ELF-1 (cell line): ENCODE measurements at regions not wholly inside any gene's neighbourhood (a gene's known extent, or its start where the extent isn't known, plus 50 kb on each side); places are given as distances from the start of the nearest gene placed in this dataset.

ENCODE experiments used
- DNase-seq: peaks from one replicate; pipeline ENCODE4 v3.0.0-alpha.2; 2016; ENCODE audit warnings: low read depth, low spot score

GRCh38 chr12:88251798-88252197 lies 109.7 kb downstream of the TMTC3 start:
- DNase-seq = no peak

GRCh38 chr12:88253371-88253978 lies 111.4 kb downstream of the TMTC3 start:
- no peak for DNase-seq

DNA sequence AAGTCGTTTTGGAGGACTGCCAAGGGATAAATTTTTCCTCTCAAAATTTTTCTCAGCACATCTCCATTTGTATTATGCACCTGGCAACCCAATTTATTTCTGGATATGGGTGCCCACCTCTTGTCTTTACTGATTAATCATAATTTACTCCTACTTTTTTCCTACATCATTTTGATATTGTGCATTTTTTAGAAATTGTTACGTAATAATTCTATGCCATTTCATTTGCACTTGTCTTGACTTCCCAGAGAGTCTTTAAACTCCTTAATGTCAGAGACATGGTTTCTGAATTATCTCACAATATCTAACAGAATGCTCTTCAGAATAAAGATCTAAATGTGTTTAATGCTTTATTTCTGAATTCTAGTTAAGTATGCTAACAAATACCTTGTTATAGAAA lies 113.1 kb downstream of the TMTC3 start:
- DNase-seq = no peak

DNA sequence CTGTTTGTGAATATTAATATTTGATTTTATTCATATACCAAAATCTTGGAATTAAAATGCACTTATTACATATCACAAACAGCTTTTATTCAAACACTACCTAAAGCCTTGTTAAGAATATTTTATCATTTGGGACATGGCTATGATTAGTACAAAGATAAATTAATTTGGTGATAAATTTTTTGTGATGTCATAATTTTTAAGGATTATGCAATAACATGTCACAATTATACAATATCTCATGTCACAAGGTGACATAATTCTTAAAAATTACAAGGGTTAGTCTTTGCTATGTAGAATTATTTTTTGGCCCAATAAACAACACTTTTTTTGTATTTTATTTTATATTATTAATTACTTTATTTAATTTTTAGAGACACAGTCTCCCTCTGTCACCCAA lies 113.7 kb downstream of the TMTC3 start:
- DNase-seq = no peak

- DNase-seq = no peak
Measured at GRCh38 chr12:88258396-88258795, 116.3 kb downstream of the TMTC3 start.

DNA sequence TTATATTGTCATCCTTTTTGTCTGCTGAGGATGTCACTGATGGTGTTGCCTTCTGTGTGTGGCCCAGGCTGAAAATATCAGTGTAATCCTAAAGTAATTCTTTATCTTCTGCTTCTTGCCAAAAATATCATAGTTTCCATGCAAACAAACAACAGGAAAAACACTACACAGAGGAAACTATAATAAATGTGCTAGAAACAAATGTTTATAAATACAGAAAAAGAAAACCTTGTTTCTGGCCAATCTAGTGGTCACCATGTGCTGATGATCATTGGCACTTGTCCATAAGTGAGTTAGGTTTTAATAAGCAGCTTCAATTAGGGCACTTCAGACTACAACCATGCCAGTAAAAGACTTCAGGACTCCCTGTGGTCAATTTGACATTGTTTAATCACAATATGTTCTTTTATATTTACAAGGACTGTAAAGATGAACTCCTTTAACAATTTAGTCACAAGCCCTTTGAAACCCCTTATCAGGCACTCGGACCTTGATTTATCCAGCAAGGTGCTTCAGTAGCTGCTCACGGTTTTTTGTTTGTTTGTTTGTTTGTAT lies 124.8 kb downstream of the TMTC3 start:
- no peak for DNase-seq

- DNase-seq = no peak
Measured at GRCh38 chr12:88267630-88268029, 125.5 kb downstream of the TMTC3 start.

DNA sequence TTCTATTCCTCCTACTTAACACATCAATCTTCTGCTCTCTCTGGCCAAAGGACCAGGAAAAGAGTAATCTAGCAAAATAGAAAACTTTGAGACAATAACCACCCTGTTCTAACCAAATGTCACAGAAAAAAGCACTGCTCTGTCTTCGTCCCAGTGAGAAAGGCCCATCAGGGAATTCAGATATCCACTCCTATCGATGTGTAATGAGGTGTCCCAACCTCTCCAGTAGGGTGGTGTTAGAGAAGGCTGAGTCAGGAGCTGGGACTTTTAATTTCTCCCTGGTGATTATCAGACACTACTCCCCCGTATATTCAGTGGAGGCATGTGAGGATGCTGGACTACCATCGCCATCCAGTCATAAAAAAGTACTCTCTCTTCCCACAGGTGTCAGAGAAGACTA lies 130.3 kb downstream of the TMTC3 start:
- no peak for DNase-seq

GRCh38 chr12:88273450-88273849 lies 131.3 kb downstream of the TMTC3 start:
- no peak for DNase-seq

DNA sequence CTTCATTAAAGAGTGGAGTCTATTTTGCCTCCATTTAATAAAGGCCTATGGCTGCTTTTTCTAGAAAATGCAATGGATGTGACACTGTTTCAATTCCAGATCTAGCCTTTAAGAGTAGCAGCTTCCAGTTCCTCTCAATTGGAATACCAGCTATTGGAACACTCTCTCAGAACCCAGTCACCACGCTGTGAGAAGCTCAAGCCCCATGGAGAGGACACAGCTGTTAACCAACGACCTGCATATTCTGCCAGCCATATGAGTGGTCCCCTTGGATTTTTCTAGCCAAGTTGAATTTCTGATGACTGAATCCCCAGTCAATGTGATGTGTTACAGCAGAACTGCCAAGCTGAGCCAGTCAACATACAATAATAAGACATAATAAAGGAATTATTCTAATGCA lies 131.8 kb downstream of the TMTC3 start:
- DNase-seq = no peak

DNA sequence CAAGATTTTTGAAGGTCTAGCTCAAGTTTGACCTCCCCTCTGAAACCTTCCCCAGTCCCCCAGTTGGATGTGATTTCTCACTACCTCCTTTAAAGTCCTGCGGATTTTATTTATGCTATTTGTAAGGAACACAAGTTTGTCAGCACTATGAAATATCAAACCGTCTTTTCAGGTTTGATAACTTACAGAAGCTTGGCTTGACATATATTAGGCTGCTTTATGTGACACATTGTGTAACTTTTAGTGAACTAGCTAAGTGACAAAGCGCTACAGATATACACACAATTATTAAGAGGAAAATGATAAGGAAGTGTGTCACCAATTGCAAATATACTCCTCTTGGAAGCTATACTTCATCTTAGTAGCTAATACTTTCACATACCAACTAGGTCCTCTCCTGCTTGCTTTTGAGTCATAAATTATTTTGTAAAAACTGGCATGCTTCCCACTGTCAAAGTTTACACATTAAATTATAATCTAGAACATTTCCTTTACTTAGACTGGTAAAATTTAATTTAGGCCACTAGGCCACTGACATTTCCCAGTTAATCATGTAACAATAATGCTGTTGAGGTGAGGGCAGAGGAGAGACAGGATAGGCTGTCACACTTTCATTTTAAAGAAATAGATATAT lies 149.5 kb downstream of the TMTC3 start:
- no peak for DNase-seq

- DNase-seq = no peak
Measured at GRCh38 chr12:88298014-88298682, 156.0 kb downstream of the TMTC3 start.

DNA sequence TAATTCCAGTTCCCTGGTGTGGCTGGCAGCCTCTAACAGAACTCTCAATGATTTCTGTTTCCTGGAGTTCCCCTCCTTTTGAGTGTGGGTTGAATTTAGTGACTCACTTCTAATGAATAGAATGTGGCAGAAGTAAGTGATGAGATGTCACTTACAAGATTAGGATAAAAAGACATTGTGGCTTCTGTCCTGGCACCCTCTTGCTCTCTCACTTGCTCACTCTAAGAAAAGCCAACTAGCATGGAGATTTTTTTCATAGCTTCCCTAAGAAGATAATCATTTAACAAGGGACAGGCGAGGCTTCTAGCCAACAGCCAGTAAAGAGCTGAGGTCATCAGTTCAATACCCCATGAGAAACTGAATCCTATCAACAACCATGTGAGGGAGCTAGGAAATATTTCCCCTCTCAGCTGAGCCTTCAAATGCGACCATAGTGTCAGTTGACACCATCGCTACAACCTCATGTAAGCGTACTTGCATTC lies 156.7 kb downstream of the TMTC3 start:
- DNase-seq = no peak

GRCh38 chr12:88299567-88300101 lies 157.5 kb downstream of the TMTC3 start:
- DNase-seq = no peak

DNA sequence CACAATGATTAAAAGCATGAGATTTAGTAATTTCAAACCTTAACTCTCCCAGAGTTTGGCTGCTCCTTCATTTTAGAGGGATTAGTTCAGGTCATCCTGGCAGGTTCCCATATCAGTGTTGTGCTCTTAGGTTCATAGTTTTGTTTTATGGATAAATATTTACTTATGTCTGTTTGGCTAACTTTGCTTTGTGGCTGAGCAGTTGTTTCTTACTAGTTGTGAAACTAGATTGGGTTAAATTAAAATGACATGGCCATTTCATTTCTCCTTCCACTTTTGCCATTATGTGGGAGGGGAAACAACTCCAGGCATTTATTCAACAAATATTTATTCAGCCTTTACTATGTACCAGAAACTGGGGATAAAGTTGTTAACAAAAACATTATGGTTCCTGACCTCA lies 158.8 kb downstream of the TMTC3 start:
- no peak for DNase-seq

- no peak for DNase-seq
Measured at GRCh38 chr12:88303335-88303734, 161.2 kb downstream of the TMTC3 start.

GRCh38 chr12:88305254-88305890 lies 163.3 kb downstream of the TMTC3 start:
- no peak for DNase-seq

- no peak for DNase-seq
Measured at GRCh38 chr12:88306471-88307069, 164.5 kb downstream of the TMTC3 start.

DNA sequence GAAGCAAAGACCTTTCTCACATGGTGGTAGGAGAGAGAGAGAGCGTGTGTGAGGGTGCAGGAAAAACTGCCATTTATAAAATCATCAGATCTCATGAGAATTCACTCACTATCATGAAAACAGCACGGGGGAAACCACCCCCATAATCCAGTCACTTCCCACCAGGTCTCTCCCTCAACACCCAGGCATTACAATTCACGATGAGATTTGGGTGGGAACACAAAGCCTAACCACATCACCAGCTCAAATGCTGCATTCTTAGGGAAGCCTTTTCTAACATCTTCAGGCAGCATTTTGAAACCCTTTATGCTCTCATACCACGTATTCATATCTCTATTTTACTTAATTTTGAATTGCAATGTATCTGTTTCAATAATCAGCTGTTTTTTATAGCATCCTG lies 165.9 kb downstream of the TMTC3 start:
- DNase-seq = no peak

DNA sequence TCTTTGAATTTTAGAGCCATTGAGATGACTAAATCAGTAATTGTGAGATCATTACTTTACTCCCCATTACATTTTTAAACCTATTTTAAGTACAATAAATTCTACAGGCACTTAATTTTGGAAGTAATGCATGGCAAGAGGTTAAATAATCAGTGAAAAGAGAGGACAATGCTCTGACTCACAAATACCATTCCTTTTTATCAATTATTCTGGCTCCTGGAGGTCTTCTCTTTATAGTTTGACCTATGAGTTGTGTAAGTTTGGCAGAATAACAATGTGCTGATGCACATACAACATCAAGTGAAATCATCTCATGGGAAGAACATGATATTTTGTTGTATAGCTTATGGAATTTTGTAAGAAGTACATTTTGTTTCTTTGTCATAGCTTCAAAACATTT lies 166.7 kb downstream of the TMTC3 start:
- DNase-seq = no peak

DNA sequence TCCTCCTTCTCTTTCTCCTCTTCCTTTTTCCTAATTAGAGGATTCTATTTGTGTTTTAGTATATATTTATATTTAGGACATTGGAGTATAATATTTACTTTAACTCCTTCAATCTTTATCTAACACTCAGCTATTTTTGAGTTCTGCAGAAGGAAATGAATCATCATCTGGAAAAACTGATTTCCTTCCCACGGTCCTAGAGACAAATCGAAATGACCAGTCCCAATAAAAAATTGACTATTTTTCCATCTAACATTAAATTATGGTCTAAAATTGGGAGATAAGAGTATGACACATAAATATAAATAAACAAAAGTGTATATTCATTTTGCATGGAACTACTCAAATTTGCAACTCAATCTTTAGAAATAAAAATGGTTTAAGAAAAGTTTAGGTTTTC lies 167.4 kb downstream of the TMTC3 start:
- DNase-seq = no peak

GRCh38 chr12:88310069-88310468 lies 168.0 kb downstream of the TMTC3 start:
- DNase-seq = no peak
